ENCODE measurements at regions not wholly inside any gene's neighbourhood (a gene's known extent, or its start where the extent isn't known, plus 50 kb on each side); places are given as distances from the start of the nearest gene placed in this dataset.
"Not testable (repeated sequence)": the region's sequence is repeated elsewhere in the genome, so short reads cannot be mapped to it uniquely, and the experiment has no call there.

DNA sequence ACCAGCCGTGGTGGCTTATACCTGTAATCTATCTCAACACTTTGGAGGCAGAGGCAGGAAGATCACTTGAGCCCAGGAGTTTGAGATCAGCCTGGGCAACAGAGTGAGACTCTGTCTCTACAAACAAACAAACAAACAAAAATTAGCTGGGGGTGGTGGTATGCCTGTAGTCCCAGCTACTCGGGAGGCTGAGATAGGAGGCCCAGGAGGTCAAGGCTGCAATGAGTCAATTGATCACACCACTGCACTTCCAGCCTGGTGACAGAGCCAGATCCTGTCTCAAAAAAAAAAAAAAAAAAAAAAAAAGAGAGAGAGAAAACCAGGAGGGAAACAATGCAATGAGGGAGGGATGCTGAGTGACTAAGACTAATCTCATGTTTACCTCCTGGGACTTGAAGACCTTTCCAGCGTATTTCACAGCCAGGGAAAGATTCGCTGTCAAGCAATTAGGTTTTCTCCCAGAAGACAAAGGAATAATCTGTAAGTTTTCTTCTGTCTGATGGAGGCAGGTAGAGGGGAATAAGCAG lies 51.1 kb upstream of the MIER3 start:
- Mint-ChIP-seq H3K27me3 (ENCODE audit: low read depth in 3 of 3) (peaks cover 1 to 3% (median 2%) of the 10 kb centered on the region in 3 donors), H3K4me3 (no peak overlapping the region), H3K36me3 (no peaks in the 10 kb centered on the region), H3K27ac (no peak overlapping the region), H3K9me3 (peaks cover 0 to 4% (median 0%) of the 10 kb centered on the region in 7 donors), H3K4me1 (peaks cover 12% of the 10 kb centered on the region)
- H3K27ac ChIP-seq (ENCODE audit: low read depth in 1 of 2, low read length in 2 of 2) = no peak overlapping the region
- no peaks in the 10 kb centered on the region for H3K27me3 ChIP-seq (ENCODE audit: control insufficient read depth in 2 of 2, insufficient read depth in 2 of 2, low read length in 2 of 2)
- WGBS (ENCODE audit: insufficient coverage) = 100% methylated on average over 1 of the region's 4 CpGs
- H3K4me3 ChIP-seq (replicated peaks in 1 of 3; ENCODE audit: low read depth in 2 of 3, low read length in 3 of 3) = no peak overlapping the region
- H4K20me1 ChIP-seq (ENCODE audit: insufficient read depth, low read length) = no peaks in the 10 kb centered on the region
- intact Hi-C loops (cut with micrococcal nuclease) = no loop called here
- no peak overlapping the region for H3K9ac ChIP-seq (ENCODE audit: insufficient read depth, low read length, poor library complexity, severe bottlenecking)
- H3K36me3 ChIP-seq (replicated peaks in 1 of 2; ENCODE audit: control insufficient read depth in 1 of 2, insufficient read depth in 2 of 2, low read length in 2 of 2) = no peaks in the 10 kb centered on the region
- no peaks in the 10 kb centered on the region for H3K79me2 ChIP-seq (ENCODE audit: insufficient read depth, low read length)
- no peaks in the 10 kb centered on the region for H3K9me3 ChIP-seq (replicated peaks in 1 of 2; ENCODE audit: control insufficient read depth in 1 of 2, insufficient read depth in 1 of 2, low read length in 2 of 2)
- H3K4me2 ChIP-seq (replicated peaks; ENCODE audit: extremely low read depth, low read length, poor library complexity, severe bottlenecking) = no peak overlapping the region
- DNase-seq = no peak
- no peak overlapping the region for H2AFZ ChIP-seq (ENCODE audit: insufficient read depth, low read depth, low read length, poor library complexity, severe bottlenecking)
- H3K4me1 ChIP-seq (ENCODE audit: control insufficient read depth in 1 of 2, insufficient read depth in 2 of 2, low read length in 2 of 2) = no peaks in the 10 kb centered on the region
- TF ChIP-seq, protein P1, sequence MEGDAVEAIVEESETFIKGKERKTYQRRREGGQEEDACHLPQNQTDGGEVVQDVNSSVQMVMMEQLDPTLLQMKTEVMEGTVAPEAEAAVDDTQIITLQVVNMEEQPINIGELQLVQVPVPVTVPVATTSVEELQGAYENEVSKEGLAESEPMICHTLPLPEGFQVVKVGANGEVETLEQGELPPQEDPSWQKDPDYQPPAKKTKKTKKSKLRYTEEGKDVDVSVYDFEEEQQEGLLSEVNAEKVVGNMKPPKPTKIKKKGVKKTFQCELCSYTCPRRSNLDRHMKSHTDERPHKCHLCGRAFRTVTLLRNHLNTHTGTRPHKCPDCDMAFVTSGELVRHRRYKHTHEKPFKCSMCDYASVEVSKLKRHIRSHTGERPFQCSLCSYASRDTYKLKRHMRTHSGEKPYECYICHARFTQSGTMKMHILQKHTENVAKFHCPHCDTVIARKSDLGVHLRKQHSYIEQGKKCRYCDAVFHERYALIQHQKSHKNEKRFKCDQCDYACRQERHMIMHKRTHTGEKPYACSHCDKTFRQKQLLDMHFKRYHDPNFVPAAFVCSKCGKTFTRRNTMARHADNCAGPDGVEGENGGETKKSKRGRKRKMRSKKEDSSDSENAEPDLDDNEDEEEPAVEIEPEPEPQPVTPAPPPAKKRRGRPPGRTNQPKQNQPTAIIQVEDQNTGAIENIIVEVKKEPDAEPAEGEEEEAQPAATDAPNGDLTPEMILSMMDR (IDR thresholded peaks at IDR 0.05) = no peak

DNA sequence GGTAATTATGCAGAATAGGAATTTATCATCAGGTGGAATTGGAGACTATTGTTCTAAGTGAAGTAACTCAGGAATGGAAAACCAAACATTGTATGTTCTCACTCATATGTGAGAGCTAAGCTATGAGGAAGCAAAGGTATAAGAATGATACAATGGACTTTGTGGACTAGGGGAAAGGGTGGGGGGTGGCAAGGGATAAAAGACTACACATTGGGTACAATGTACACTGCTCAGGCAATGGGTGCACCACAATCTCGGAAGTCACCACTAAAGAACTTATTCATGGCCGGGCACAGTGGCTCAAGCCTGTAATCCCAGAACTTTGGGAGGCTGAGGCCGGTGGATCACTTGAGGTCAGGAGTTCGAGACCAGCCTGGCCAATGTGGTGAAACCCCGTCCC lies 51.6 kb upstream of the MIER3 start:
- H3K4me3 ChIP-seq (replicated peaks in 1 of 3; ENCODE audit: low read depth in 2 of 3, low read length in 3 of 3); H3K36me3 Mint-ChIP-seq; H3K36me3 ChIP-seq (replicated peaks in 1 of 2; ENCODE audit: control insufficient read depth in 1 of 2, insufficient read depth in 2 of 2, low read length in 2 of 2); DNase-seq; H3K9ac ChIP-seq (ENCODE audit: insufficient read depth, low read length, poor library complexity, severe bottlenecking); H3K27me3 ChIP-seq (ENCODE audit: control insufficient read depth in 2 of 2, insufficient read depth in 2 of 2, low read length in 2 of 2); H3K27ac ChIP-seq (ENCODE audit: low read depth in 1 of 2, low read length in 2 of 2); H3K4me2 ChIP-seq (replicated peaks; ENCODE audit: extremely low read depth, low read length, poor library complexity, severe bottlenecking); H3K27me3 Mint-ChIP-seq (ENCODE audit: low read depth in 3 of 3); H3K27ac Mint-ChIP-seq; H4K20me1 ChIP-seq (ENCODE audit: insufficient read depth, low read length); H3K79me2 ChIP-seq (ENCODE audit: insufficient read depth, low read length); H3K9me3 Mint-ChIP-seq; H2AFZ ChIP-seq (ENCODE audit: insufficient read depth, low read depth, low read length, poor library complexity, severe bottlenecking); H3K4me1 ChIP-seq (ENCODE audit: control insufficient read depth in 1 of 2, insufficient read depth in 2 of 2, low read length in 2 of 2); H3K9me3 ChIP-seq (replicated peaks in 1 of 2; ENCODE audit: control insufficient read depth in 1 of 2, insufficient read depth in 1 of 2, low read length in 2 of 2); H3K4me3 Mint-ChIP-seq; intact Hi-C loops (cut with micrococcal nuclease): not testable (repeated sequence)
- peaks cover 12% of the 10 kb centered on the region for H3K4me1 Mint-ChIP-seq
- WGBS (ENCODE audit: insufficient coverage) = 100% methylated on average over 2 of the region's 5 CpGs

All from CD14-positive monocyte (primary cell).